ENCODE measurements at regions not wholly inside any gene's neighbourhood (a gene's known extent, or its start where the extent isn't known, plus 50 kb on each side); places are given as distances from the start of the nearest gene placed in this dataset.
A peak's percentile ranks its signal among the peaks of the same experiment; 100 is the strongest.
"Not testable (repeated sequence)": the region's sequence is repeated elsewhere in the genome, so short reads cannot be mapped to it uniquely, and the experiment has no call there.

DNA sequence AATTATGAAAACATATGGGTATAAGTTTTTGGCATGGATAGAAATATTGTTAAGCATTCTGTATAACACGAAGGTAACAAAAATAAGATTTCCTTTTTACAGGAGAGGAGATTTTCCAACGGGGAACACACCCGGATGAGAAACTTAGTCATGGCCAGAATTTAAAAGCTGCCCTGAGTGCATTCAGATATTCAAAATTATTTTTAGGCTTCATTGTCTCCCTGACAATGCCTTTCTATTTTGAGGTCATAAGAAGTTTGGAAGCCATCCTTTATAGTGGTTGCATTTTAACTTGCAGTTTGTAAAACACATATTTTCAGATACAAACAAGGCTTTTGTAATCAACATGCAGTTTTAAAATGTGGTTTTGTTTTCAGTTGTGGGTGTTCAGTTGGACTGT lies 357.5 kb upstream of the FAM47C start:
- DNase-seq = no peak

- DNase-seq = no peak
Measured at GRCh38 chrX:36683507-36683906, 324.7 kb upstream of the FAM47C start.

- DNase-seq = no peak
Measured at GRCh38 chrX:36684053-36684452, 324.1 kb upstream of the FAM47C start.

GRCh38 chrX:36721990-36722389 lies 286.2 kb upstream of the FAM47C start:
- DNase-seq = no peak

GRCh38 chrX:36753602-36754001 lies 254.6 kb upstream of the FAM47C start:
- no peak for DNase-seq

DNA sequence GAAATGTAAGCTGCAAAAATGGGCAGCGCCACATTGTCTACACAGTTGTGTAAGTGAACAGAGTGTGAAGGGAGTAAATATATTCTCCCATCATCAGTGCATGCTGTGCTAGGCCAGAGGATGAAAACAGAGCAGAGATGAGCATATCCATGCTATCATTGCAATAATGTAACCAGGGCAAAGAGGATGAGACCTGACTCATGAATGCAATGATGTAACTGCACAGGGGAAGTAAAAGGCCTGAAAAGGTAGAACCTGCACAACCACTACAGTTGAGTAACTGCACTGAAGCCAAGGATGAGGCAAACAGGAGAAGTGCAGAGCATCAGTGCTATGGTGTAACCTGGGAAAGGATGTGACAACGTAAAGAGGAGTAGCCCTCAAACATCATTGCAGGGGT lies 220.4 kb upstream of the FAM47C start:
- no peak for DNase-seq

DNA sequence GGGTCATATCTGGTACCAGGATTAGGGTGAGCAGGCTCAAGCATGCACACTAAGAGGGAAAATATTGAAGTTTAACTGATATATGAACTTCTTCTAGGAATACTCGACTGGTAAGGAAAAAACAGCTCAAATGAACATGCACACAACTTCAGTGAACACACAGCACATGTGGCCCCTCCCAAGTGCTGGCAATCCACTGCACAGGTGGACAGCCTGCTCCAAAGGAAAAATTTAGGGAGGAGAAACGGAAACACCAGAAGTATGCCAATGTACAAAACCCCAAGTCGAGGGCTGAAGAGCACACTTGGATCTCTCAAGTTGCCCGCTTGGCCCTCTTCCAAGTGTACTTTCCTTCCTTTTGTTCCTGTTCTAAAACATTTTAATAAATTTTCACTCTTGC lies 205.0 kb upstream of the FAM47C start:
- no peak for DNase-seq

DNA sequence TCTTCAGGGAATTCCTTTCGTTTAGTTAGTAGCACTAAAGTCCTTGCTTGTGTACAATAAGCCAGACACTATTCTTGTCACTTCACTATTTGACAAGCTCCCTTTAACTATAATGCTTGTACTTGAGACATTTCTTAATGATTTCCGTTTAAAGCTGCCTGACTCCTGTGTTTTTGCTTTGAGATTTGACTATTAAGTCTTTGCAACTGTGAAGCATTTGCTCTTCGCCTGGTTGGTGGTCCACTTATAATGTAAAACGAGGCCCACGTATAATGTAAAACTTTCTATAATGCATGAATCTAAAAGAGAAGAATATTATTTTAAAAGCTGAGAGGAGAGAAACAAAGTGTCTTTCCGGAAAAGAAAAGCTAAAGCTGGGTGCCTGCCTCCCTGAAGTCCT lies 204.1 kb upstream of the FAM47C start:
- DNase-seq = no peak

GRCh38 chrX:36844857-36845256 lies 163.3 kb upstream of the FAM47C start:
- no peak for DNase-seq

GRCh38 chrX:36847496-36847895 lies 160.7 kb upstream of the FAM47C start:
- DNase-seq = no peak

DNA sequence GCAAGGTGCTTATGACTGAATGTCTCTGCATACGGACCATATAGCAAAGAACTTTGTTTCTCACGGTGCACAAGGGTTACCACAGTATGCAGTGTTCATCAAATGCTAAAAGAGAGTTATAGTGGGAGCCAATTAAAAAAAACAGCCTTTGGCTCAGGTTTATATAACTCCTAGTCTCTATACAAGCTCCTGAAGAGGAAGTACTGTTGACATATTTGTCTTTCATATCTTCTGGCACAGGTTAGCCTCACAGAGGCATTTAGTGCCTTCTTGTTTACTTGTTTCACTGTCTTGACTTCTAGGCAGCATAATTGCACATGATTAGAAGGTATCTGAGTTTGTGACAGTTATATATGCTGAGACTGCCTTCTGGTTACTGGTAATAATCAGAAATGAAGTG lies 158.8 kb upstream of the FAM47C start:
- no peak for DNase-seq

- DNase-seq = no peak
Measured at GRCh38 chrX:36856849-36857248, 151.3 kb upstream of the FAM47C start.

DNA sequence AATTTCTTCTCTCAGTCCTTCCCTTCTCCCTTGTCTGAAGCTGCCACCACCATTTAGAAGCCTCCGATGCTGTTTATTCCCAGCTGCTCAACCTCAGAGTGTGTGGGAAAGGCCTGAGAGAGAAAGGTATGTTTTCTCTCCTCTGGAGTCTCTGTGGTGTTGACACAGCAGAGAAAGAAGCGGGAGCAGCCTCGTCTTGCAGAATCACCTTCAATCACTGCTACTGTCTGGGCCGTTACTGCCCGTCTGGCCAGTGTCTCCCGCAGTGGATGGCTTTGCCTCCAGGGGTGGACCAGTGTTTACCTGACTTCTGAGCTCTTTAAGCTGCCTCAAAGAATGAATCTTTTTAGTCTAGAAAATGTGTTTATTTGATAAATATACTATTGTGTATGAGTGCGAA lies 148.9 kb upstream of the FAM47C start:
- no peak for DNase-seq

- no peak for DNase-seq
Measured at GRCh38 chrX:36861601-36862000, 146.6 kb upstream of the FAM47C start.

DNA sequence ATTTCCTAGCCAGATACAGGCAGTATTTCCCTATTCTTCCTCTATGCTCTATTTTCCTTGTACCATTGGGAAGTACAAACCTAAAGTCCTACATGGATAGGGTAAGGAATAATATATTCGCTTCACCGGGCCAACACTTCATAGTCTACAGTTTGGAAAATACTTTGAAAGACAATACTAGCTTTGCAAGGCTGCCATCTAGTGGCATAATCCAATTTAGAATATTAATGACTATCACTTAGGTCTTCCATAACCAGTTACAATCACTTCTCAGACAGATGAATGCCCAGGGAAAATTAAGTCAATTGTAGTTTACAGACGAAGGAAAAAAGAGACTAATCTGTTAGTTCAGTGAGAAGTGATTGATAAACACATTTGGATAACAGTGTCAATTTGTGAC lies 141.0 kb upstream of the FAM47C start:
- peak; percentile 24 for DNase-seq

GRCh38 chrX:36868592-36868991 lies 139.6 kb upstream of the FAM47C start:
- no peak for DNase-seq

DNA sequence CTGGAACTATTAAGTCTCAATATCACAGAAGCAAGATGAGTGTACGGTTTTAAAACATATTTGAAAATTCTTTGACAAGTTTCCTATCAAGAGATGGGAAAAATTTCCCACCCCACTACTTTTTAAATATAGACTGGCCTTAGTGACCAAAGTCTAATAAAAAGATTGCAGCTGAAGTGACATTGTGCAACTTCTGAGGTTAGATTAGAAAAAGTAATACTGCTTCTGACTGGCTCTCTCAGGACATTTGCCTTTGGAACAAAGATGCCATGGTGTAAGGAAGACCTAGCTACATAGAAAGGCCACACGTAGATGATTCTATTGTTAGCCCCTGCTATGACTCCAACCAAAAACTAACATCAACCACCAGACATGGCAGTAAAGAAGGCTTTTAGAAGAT lies 138.7 kb upstream of the FAM47C start:
- no peak for DNase-seq

- DNase-seq = no peak
Measured at GRCh38 chrX:36897690-36898089, 110.5 kb upstream of the FAM47C start.

DNA sequence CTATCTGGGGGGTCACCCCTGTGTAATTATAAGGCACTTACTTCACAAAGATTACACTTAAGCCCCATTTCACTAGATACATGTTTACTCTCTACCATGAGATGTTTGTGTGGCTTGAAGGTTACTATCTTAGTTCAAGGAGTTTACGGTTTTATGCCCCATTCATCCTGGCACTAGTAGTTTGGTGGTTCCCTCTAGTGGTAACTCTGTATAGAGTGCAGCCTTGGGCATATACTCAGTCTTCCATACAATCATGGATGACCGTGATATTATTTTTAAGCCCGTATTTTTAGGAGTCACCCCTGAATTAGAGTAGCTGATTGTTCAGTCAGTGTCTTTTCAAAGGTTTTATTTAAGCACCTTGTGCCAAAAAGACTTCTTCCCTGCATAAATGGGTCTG lies 109.9 kb upstream of the FAM47C start:
- no peak for DNase-seq

- DNase-seq = not testable (repeated sequence)
Measured at GRCh38 chrX:36904561-36904960, 103.6 kb upstream of the FAM47C start.

DNA sequence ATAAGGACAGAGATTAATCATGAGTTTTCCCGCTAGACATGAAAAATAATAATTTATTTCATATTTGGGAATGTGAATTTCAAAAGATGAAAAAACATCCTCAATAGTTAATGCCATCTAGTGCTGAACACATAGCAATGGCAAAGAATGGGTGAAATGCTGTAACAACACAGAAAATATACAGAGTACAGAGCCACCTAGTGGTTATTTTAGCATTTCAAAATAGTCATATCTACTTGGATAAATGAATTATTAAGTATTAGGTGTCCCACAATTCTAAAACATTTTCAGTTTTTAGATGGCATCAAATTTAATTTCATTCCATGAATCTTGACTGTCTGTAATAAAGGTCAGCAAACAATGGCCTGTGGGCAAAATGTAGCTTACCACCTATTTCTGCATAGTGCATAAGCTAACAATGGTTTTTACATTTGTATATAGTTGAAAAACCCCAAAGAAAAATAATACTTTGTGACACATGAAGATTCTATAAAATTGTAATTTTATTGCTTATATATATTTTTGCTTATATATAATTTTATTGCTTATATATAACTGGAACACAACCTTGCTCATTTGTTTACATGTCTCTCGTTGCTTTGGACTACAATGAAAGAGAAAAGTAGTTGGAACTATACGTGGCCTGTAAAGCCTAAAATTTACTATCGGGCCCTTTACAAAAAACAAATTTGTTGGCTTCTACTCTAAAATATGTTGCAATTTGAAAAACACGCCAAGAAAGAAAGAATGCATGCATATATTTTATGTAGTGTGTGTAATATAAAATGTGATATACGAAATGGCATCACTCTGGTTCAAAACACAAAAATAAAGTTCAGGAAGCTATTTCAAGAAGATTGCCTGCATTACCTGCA lies 99.1 kb upstream of the FAM47C start:
- DNase-seq = peak; percentile 8

DNA sequence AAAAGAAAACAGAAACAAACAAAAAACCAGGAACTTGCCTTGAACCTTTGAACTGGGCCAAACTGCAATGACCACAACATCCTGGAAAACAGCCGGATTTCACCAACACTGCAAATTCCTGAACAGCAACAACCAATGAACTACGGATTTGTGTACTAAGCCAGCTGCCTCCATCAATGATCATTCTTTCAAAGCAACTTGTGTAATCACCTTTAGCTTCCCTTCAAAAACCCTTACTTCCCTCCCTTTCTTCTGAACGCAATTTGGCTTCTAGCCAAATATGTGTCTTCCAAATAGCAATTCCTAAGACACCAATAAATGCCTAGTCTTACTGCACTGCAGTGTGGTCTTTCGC lies 98.5 kb upstream of the FAM47C start:
- peak; percentile 21 for DNase-seq

DNA sequence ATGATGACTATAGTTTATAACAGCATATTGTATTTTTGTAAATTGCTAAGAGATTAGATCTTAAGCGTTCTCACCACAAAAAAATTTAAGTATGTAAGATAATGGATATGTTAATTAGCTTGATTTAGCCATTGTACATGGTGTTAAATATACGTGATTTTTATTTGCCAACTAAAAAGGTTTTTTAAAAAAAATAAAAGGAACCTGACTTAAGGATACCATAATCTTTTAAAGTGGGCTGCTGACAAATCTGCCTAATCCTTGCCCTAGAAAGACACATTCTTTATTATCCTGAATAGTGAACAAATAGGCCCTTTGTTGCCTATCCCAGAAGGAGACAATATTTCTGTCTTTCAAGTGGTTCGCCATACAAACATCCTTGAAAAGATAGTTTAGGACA lies 94.6 kb upstream of the FAM47C start:
- no peak for DNase-seq

DNA sequence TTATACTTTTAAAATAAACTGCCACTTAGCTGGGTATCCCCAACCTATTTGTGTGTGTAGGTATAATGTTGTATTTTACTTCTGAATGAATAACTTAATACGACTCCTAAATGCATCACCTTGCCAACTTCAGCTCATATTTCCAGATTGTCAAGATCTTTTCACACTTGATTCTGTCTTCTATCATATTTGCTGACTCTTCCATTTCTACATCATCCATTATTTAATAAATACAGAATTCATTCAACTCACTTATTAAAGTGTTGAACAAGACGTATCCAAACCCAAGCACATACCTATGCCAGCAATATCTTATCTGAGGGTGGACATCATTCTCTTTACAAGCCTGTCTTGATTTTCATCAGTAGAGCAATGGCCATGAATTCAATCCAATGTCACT lies 91.2 kb upstream of the FAM47C start:
- no peak for DNase-seq

Measured in renal pelvis (tissue), 1 donor.